ENCODE measurements at regions not wholly inside any gene's neighbourhood (a gene's known extent, or its start where the extent isn't known, plus 50 kb on each side); places are given as distances from the start of the nearest gene placed in this dataset.

GRCh38 chr2:66865161-66865560 is 430.2 kb downstream of the MEIS1 start:
- ATAC-seq (ENCODE audit: low read depth in 2 of 2) = no peak
- H3K4me1 Mint-ChIP-seq = no peaks in the 10 kb centered on the region
- peaks cover 0 to 9% (median under 1%) of the 10 kb centered on the region in 7 donors for H3K9me3 Mint-ChIP-seq
- peaks cover 0 to 2% (median 0%) of the 10 kb centered on the region in 3 donors for H3K27me3 Mint-ChIP-seq
- no peak overlapping the region for H3K27ac Mint-ChIP-seq
- no peak overlapping the region for H3K4me3 Mint-ChIP-seq
- H3K36me3 Mint-ChIP-seq = no peaks in the 10 kb centered on the region
- no peak for DNase-seq

DNA sequence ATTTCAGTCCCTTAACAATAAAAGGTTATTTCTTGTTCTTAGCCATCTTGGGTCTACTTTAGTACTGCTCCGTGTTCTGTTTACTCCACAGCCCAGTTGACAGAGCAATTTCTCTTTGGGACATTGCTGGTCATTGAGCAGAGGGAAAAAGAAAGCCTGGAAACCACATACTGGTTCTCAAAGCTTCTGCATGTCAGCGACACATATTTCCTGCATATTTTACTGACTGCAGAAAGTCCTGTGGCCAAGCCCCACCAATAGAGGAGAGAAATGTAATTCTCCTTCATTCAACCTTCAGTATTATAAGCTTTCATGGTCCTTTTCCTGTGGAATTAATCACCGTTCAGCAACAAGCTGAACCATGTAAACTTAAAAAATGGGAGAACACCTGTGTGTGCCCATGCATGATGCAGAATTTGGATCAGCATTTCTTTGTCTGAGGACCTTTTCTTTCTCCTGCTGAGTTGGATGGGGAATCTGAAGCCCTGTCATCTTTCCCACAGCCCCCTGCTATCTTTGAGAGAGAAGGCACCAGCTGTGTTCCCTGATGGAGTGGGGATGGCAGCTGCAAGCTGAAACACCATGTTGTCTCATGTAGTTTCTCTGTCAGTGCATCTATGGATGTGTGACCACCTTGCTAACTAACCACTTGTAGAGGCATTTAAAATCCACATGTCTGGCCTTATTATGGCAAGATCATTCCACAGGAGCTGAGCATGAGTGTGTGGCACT is 431.6 kb downstream of the MEIS1 start:
- H3K27me3 Mint-ChIP-seq = peaks cover 0 to 6% (median 0%) of the 10 kb centered on the region in 3 donors
- ATAC-seq (ENCODE audit: low read depth in 2 of 2) = no peak
- H3K4me1 Mint-ChIP-seq = no peaks in the 10 kb centered on the region
- H3K9me3 Mint-ChIP-seq = peaks cover 0 to 9% (median 2%) of the 10 kb centered on the region in 7 donors
- DNase-seq = no peak
- H3K27ac Mint-ChIP-seq = no peak overlapping the region
- no peak overlapping the region for H3K4me3 Mint-ChIP-seq
- H3K36me3 Mint-ChIP-seq = no peaks in the 10 kb centered on the region

- H3K4me1 Mint-ChIP-seq = no peaks in the 10 kb centered on the region
- H3K4me3 Mint-ChIP-seq = no peak overlapping the region
- H3K36me3 Mint-ChIP-seq = no peaks in the 10 kb centered on the region
- no peak for ATAC-seq (ENCODE audit: low read depth in 2 of 2)
- peaks cover 0 to 6% (median 0%) of the 10 kb centered on the region in 3 donors for H3K27me3 Mint-ChIP-seq
- no peak overlapping the region for H3K27ac Mint-ChIP-seq
- no peak for DNase-seq
- H3K9me3 Mint-ChIP-seq = peaks cover 0 to 9% (median 2%) of the 10 kb centered on the region in 7 donors
Observed at GRCh38 chr2:66867063-66867441, 432.1 kb downstream of the MEIS1 start.

- no peak overlapping the region for H3K4me3 Mint-ChIP-seq
- no peak overlapping the region for H3K27ac Mint-ChIP-seq
- peaks cover 0 to 6% (median 0%) of the 10 kb centered on the region in 3 donors for H3K27me3 Mint-ChIP-seq
- no peaks in the 10 kb centered on the region for H3K4me1 Mint-ChIP-seq
- H3K9me3 Mint-ChIP-seq = peaks cover 0 to 9% (median 2%) of the 10 kb centered on the region in 7 donors
- ATAC-seq (ENCODE audit: low read depth in 2 of 2) = no peak
- DNase-seq = no peak
- H3K36me3 Mint-ChIP-seq = no peaks in the 10 kb centered on the region
Observed at GRCh38 chr2:66869076-66869475, 434.2 kb downstream of the MEIS1 start.

DNA sequence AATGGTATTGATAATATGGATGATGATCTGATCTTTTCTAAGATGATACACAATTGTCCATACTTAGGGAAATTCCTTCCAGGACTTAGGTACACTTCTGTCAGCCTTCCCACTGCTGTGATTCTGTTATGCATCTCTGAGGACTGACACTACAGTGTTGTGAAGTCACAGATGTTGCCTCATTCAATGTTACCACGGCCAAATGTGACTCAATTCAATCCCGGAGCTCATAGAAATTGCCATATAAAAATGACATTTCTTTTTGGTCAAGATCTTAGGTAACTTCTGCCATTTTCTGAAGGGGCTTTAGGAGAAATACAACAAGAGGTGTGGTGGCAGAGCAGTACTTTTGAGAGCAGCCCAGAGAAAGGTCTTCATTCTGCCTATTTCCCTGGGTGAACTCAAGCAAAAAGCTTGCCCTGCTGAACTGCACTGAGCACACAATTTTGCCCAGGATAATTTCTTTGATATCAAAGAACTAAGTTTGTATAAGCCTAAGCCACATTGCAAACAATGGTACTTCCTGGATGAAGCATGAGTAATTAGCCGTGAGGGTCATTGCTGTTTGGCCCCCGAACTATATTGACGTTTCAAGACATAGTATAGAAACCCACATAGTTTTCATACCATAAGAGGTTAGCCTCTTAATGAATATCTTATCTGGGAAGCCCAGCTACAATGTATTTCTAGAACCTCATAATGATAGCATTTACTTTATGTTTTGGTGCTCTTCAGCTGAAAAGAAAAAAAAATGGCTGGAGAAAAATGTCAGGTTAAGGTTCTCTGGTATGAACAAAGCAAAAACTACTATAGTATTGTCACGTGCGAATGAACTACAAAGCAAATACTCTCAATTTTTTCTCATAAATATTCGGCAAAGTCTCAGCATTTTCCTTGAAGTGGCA is 437.4 kb downstream of the MEIS1 start:
- Mint-ChIP-seq H3K27ac (no peak overlapping the region), H3K9me3 (peaks cover 0 to 9% (median 2%) of the 10 kb centered on the region in 7 donors), H3K36me3 (no peaks in the 10 kb centered on the region), H3K4me3 (no peak overlapping the region), H3K4me1 (no peaks in the 10 kb centered on the region), H3K27me3 (peaks cover 0 to 6% (median 0%) of the 10 kb centered on the region in 3 donors)
- DNase-seq = no peak
- no peak for ATAC-seq (ENCODE audit: low read depth in 2 of 2)

GRCh38 chr2:66872986-66873754 is 438.2 kb downstream of the MEIS1 start:
- H3K27me3 Mint-ChIP-seq = peaks cover 0 to 6% (median 0%) of the 10 kb centered on the region in 3 donors
- peaks cover 0 to 7% (median 0%) of the 10 kb centered on the region in 7 donors for H3K9me3 Mint-ChIP-seq
- DNase-seq (no peak), ATAC-seq (ENCODE audit: low read depth in 2 of 2) (no peak)
- no peaks in the 10 kb centered on the region for H3K36me3 Mint-ChIP-seq
- no peak overlapping the region for H3K27ac Mint-ChIP-seq
- H3K4me3 Mint-ChIP-seq = no peak overlapping the region
- no peaks in the 10 kb centered on the region for H3K4me1 Mint-ChIP-seq

DNA sequence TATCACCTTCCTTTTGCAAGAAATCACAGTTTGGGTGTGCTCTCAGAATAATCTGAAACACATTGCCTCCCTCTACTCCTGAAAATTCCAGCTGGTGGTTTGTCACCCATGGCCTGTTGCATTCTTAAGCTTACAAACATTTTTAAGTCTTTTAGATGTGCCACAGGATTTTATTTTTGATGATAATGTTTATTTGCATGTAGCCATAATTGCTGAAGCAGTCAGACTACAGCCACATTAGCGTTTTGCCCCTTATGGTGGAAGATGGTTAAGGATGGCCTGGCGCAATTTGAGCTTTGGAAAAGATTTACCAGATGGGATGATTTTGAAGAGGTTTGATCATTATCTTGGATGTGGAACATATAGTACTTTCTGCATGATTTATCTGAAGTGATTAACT is 439.5 kb downstream of the MEIS1 start:
- Mint-ChIP-seq H3K4me1 (no peaks in the 10 kb centered on the region), H3K27me3 (peaks cover 0 to 6% (median 0%) of the 10 kb centered on the region in 3 donors), H3K4me3 (no peak overlapping the region), H3K27ac (no peak overlapping the region), H3K9me3 (peaks cover 0 to 2% (median 0%) of the 10 kb centered on the region in 7 donors), H3K36me3 (no peaks in the 10 kb centered on the region)
- no peak for DNase-seq
- ATAC-seq (ENCODE audit: low read depth in 2 of 2) = no peak

DNA sequence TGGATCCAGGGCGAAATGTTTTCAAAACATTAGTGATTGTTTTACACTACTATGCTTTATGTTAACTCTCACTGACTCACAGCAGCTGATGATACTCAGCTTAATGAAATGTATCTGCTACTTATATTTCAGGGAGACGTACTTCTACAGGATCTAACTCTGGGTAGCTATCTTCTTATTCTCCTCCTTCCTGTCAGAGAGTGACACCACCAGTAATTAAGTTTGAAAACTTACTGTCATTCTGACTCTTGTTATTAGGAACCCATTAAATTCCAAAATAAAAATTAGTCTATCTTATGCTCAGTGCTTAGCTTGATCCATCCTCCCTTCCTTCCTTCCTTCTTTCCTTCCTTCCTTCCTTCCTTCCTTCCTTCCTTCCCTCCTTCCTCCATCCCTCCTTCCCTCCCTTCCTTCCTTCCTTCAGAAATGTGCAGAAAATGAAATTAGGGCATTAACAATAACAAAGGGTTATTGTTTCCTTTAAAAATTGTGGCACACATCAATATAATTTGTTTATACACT is 441.1 kb downstream of the MEIS1 start:
- Mint-ChIP-seq H3K27me3 (peaks cover 0 to 3% (median 0%) of the 10 kb centered on the region in 3 donors), H3K27ac (no peak overlapping the region), H3K4me3 (no peak overlapping the region), H3K36me3 (no peaks in the 10 kb centered on the region), H3K9me3 (peaks cover 0 to 3% (median 0%) of the 10 kb centered on the region in 7 donors), H3K4me1 (no peaks in the 10 kb centered on the region)
- no peak for ATAC-seq (ENCODE audit: low read depth in 2 of 2)
- no peak for DNase-seq

DNA sequence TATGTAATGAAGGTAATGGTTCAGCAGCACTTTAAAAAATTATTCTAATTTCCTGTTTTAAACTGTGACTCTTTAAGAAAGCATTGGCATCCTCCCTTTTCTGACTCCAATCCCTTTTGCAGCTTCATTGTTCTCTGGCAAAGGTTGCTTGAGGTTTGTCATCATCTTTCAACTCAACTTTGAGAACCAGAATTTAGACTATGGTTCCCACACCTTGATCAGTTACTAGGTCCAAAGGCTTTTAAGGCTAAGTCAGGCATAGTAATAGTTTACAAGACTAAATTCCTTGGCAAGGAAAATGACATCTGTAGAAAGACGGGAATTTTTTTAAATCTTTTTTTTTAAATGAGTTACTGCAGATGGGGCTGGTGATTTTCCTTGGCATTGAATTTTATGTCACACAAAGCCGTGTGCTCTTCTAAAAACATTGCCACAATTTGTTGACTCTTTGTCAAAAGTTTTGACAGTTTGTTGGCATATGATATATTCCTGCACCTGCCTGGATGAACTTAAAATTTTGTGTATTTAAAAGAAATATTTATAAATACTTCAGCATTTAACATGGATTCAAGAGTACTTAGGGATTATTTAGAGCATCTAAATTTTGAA is 451.0 kb downstream of the MEIS1 start:
- Mint-ChIP-seq H3K27ac (no peak overlapping the region), H3K36me3 (no peaks in the 10 kb centered on the region), H3K9me3 (peaks cover 5 to 16% (median 7%) of the 10 kb centered on the region in 7 donors), H3K4me1 (no peaks in the 10 kb centered on the region), H3K27me3 (peaks cover 0 to 2% (median 0%) of the 10 kb centered on the region in 3 donors), H3K4me3 (no peak overlapping the region)
- no peak for ATAC-seq (ENCODE audit: low read depth in 2 of 2)
- no peak for DNase-seq

- no peaks in the 10 kb centered on the region for H3K27me3 Mint-ChIP-seq
- DNase-seq (no peak), ATAC-seq (ENCODE audit: low read depth in 2 of 2) (no peak)
- no peak overlapping the region for H3K27ac Mint-ChIP-seq
- H3K4me3 Mint-ChIP-seq = no peak overlapping the region
- H3K4me1 Mint-ChIP-seq = no peaks in the 10 kb centered on the region
- H3K9me3 Mint-ChIP-seq = peaks cover 4 to 14% (median 7%) of the 10 kb centered on the region in 7 donors
- H3K36me3 Mint-ChIP-seq = no peaks in the 10 kb centered on the region
Observed at GRCh38 chr2:66888246-66888645, 453.3 kb downstream of the MEIS1 start.

DNA sequence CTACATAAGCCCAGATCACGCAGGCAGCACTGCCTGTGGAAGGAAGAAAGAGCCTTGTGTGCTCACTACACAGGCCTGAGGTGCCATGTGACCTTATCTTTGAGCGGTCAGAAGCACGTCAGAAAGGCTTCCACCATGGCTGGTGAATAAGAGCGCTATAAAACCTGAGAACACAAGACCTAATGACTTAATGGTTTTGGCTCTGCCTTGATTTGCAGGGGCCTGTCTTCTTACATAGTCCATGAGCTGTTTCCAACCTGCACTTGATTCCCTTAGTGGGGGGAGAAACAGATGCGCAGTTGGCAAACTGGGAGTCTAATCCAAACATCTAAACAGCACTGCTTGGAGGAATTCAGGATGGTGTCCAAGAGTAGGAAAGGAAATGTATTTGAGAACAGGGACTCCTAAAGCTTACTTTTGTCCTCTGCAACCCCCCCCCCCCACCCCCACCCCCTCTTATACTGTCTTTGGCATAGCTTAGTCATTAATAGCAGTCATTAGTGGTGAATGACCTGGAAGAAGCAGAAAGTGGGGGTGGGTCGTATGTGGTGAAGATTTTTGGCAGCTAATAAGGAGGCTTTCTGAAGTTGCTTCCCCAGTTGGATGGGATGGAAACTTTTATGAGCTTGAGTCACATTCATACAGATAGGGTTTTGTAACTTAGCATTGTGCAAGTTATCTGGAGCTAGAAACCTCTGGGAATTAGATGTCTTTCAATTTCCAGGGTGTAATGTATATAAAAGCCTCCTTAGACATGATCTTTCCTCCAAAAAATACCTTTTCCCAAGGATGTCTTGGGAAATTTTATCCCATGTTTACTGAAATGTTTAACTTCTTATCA is 454.1 kb downstream of the MEIS1 start:
- no peak overlapping the region for H3K4me3 Mint-ChIP-seq
- ATAC-seq (ENCODE audit: low read depth in 2 of 2) = no peak

GRCh38 chr2:66889632-66889882 is 454.6 kb downstream of the MEIS1 start:
- DNase-seq (no peak), ATAC-seq (ENCODE audit: low read depth in 2 of 2) (no peak)
- Mint-ChIP-seq H3K36me3 (no peaks in the 10 kb centered on the region), H3K9me3 (peaks cover under 1 to 13% (median 6%) of the 10 kb centered on the region in 7 donors), H3K4me3 (no peak overlapping the region), H3K27me3 (no peaks in the 10 kb centered on the region), H3K27ac (no peak overlapping the region), H3K4me1 (no peaks in the 10 kb centered on the region)

More for the DNA sequence above, 454.1 kb downstream of the MEIS1 start:
- Mint-ChIP-seq H3K27me3 (no peaks in the 10 kb centered on the region), H3K9me3 (peaks cover 3 to 14% (median 6%) of the 10 kb centered on the region in 7 donors), H3K27ac (no peak overlapping the region), H3K36me3 (no peaks in the 10 kb centered on the region), H3K4me1 (no peaks in the 10 kb centered on the region)
- DNase-seq = no peak

Data from naive B cell (primary cell).